Cardiac muscle cell (in vitro differentiated cells and primary cell): ENCODE measurements at regions not wholly inside any gene's neighbourhood (a gene's known extent, or its start where the extent isn't known, plus 50 kb on each side); places are given as distances from the start of the nearest gene placed in this dataset.

Experiments used
- DNase-seq, 2 donors: peaks; one replicate each; pipeline versions ENCODE4 v3.0.0 to v3.0.0-alpha.2; 2010 to 2017; ENCODE audit warnings: low read depth in 1 of 2, low spot score in 1 of 2
- H3K27ac ChIP-seq: fragments of 200-600 bp; sonication (generic); 2 replicates; pipeline ENCODE4 v1.5.1; 2016
- H3K27me3 ChIP-seq: fragments of 200-600 bp; sonication (generic); 2 replicates; pipeline ENCODE4 v1.6.0; 2016; ENCODE audit warnings: control low read depth
- H3K36me3 ChIP-seq: fragments of 200-600 bp; sonication (generic); 2 replicates; pipeline ENCODE4 v1.5.1; 2016; ENCODE audit warnings: control low read depth
- H3K4me1 ChIP-seq: fragments of 200-600 bp; sonication (generic); 2 replicates; pipeline ENCODE4 v1.8.1; 2017; ENCODE audit warnings: low read depth, mild to moderate bottlenecking, mixed run types
- H3K4me3 ChIP-seq: fragments of 200-600 bp; sonication (generic); 2 replicates; pipeline ENCODE4 v1.5.1; 2016; ENCODE audit warnings: mild to moderate bottlenecking
- H3K9me3 ChIP-seq: fragments of 200-600 bp; sonication (generic); 2 replicates; pipeline ENCODE4 v1.5.1; 2017; ENCODE audit warnings: low read depth, mild to moderate bottlenecking, control low read depth
- TF ChIP-seq, protein P1 (sequence below): IDR thresholded peaks from 2 replicates; pipeline ENCODE4 v1.5.1; 2012; ENCODE audit warnings: low read depth, mild to moderate bottlenecking, low read length

DNA sequence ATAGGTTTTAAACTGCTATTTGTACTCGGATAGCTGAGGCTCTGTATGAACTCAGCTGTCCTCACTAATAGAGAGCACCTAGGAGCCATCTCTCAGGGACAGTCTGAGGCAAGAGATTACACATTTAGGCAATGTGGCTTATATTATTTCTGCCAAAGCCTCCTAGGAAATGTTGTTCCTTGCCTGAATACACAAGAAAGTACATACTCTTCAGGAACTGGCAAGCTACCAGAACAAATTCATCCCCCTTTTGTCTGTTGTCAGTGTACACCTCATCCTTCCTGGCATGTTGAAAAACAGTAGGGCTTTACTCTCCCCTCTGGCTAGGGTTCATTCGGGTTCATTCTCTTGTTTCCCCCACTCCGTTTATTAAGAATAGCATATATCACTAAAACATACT lies 615.9 kb upstream of the FAT3 start:
- no peak overlapping the region for H3K27ac ChIP-seq
- TF ChIP-seq, protein P1, sequence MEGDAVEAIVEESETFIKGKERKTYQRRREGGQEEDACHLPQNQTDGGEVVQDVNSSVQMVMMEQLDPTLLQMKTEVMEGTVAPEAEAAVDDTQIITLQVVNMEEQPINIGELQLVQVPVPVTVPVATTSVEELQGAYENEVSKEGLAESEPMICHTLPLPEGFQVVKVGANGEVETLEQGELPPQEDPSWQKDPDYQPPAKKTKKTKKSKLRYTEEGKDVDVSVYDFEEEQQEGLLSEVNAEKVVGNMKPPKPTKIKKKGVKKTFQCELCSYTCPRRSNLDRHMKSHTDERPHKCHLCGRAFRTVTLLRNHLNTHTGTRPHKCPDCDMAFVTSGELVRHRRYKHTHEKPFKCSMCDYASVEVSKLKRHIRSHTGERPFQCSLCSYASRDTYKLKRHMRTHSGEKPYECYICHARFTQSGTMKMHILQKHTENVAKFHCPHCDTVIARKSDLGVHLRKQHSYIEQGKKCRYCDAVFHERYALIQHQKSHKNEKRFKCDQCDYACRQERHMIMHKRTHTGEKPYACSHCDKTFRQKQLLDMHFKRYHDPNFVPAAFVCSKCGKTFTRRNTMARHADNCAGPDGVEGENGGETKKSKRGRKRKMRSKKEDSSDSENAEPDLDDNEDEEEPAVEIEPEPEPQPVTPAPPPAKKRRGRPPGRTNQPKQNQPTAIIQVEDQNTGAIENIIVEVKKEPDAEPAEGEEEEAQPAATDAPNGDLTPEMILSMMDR, result no peak
- H3K4me1 ChIP-seq, result peaks cover 4% of the 10 kb centered on the region
- no peaks in the 10 kb centered on the region for H3K36me3 ChIP-seq
- H3K4me3 ChIP-seq, result no peak overlapping the region
- H3K9me3 ChIP-seq, result no peaks in the 10 kb centered on the region
- no peak for DNase-seq
- H3K27me3 ChIP-seq, result no peaks in the 10 kb centered on the region

DNA sequence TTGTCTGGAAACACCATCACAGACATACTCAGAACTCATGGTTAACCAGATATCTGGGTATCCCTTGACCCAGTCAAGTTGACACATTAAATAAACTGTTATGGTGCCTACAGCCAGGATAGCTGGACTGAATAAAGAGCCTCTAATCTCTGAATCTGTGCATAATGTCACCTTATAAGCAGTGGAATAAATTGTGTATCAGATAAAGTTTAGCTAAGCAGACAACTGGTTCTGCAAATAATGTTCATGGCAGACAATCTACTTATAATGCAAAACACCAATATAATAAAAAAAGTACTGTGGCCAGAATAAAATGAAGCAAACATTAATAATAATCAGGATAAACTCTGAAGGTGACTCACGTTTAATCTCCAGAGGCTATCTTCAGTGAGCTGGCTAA lies 628.5 kb upstream of the FAT3 start:
- no peaks in the 10 kb centered on the region for H3K4me1 ChIP-seq
- H3K9me3 ChIP-seq, result no peaks in the 10 kb centered on the region
- no peak overlapping the region for H3K4me3 ChIP-seq
- no peak for DNase-seq
- H3K36me3 ChIP-seq, result no peaks in the 10 kb centered on the region
- TF ChIP-seq, protein P1, result no peak
- no peaks in the 10 kb centered on the region for H3K27me3 ChIP-seq
- no peak overlapping the region for H3K27ac ChIP-seq

DNA sequence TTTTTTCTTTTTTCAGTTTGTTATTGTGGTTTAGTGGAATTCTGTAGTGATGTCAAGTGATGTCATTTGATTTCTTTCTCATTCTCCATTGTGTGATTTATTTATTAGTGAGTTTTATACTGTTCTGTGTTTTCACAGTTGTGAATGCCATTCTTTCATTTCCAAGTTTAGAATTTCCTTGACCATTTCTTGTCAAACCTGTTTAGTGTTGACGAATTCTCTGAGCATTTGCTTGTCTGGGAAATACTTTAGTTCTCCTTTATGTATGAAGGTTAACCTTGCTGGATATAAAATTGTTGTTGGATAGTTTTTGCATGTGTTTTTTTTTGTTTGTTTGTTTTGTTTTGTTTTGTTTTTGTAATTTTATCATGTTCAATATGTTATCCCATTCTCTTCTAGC lies 633.6 kb upstream of the FAT3 start:
- Histone ChIP-seq H3K4me3 (no peak overlapping the region), H3K27me3 (no peaks in the 10 kb centered on the region), H3K9me3 (no peaks in the 10 kb centered on the region), H3K36me3 (no peaks in the 10 kb centered on the region), H3K27ac (no peak overlapping the region), H3K4me1 (no peaks in the 10 kb centered on the region)
- DNase-seq, result no peak
- TF ChIP-seq, protein P1, result no peak

DNA sequence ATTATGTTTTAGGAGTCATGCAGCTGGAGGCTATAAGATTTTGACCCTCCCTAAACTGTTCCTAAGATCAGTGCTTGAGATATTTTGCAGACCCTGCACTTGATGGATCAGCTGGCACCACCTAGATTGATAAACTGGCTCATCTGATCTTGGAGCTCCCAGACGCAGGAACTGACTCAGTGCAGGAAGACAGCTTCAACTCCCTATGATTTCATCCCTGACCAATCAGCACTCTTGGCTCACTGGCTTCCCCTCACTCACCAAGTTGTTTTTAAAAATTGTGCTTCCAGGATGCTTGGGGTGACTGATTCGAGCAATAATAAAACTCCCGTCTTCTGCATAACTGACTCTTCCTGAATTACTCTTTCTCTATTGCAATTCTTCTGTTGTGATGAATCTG lies 637.5 kb upstream of the FAT3 start:
- TF ChIP-seq, protein P1, result no peak
- Histone ChIP-seq H3K27me3 (no peaks in the 10 kb centered on the region), H3K27ac (no peak overlapping the region), H3K4me3 (no peak overlapping the region), H3K9me3 (no peaks in the 10 kb centered on the region), H3K36me3 (no peaks in the 10 kb centered on the region), H3K4me1 (no peaks in the 10 kb centered on the region)
- DNase-seq, result no peak

DNA sequence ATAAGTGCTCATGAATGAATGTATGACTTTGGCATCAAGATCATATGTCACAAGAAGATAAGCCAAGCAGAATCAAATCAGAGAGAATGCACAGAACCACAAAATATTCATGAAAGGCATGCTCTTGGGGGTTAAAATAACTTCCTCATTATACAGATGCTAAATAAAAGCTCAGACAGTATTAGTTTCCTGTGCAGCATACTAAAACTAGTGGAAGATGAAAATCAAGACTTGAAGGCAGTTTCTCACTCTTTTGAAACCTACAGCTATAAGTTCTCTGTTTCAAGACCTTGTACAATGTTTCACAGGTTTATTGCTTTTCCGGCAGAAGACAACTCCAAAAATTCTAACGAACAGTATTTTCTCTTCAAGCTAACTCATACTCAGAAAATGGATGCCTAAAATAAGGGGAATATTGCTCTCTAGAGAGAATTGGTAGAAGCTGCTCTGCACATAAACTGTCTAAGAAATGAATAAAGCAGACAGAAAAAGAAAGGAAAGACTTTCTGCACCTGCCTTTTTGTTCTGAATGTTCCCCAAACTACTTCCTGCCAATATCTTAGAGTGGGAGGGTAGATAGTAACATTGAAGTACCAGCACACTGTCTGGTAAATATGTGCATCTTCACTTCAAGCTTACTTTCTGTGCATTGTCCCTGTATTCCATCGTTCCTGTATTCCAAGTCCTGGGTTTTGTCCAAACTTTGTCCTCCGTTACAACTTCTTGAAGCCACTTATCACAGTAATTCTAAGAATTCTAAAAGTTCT lies 639.4 kb upstream of the FAT3 start:
- Histone ChIP-seq H3K27me3 (no peaks in the 10 kb centered on the region), H3K4me1 (no peaks in the 10 kb centered on the region), H3K9me3 (no peaks in the 10 kb centered on the region), H3K4me3 (no peak overlapping the region), H3K27ac (no peak overlapping the region), H3K36me3 (no peaks in the 10 kb centered on the region)
- TF ChIP-seq, protein P1, result no peak
- no peak for DNase-seq
